IMR-90 (cell line): ENCODE measurements at regions not wholly inside any gene's neighbourhood (a gene's known extent, or its start where the extent isn't known, plus 50 kb on each side); places are given as distances from the start of the nearest gene placed in this dataset.

Experiments used
- ATAC-seq: fragments of 200-7000 bp; cut with Tn5 transposase; 2 replicates; pipeline ENCODE4 v1.9.1; 2020; ENCODE audit warnings: low read depth, mild to moderate bottlenecking, moderate library complexity
- BruUV-seq: library from RNA; stranded (reverse); fragments of 400-500 nt; replicated peaks from 2 replicates; lab custom pipeline; 2021; lab: Mats Ljungman, UMichigan
- CTCF ChIA-PET: fragments of 300-600 bp; formaldehyde crosslinking; extraction: SDS; loops from one replicate; lab custom pipeline; 2021; ENCODE audit warnings: antibody characterized with exemption; lab: Yijun Ruan, JAX
- POLR2A ChIA-PET: fragments of 300-600 bp; sonication (Branson Sonifier 250); formaldehyde crosslinking; loops from one replicate; lab custom pipeline; 2022; ENCODE audit warnings: antibody characterized with exemption; ENCODE audit not compliant: unreplicated experiment; lab: Charles Lee
- DNase-seq: peaks from one replicate; pipeline ENCODE4 v3.0.0; 2013
- H2AFZ ChIP-seq: replicated peaks from 2 replicates; pipeline ENCODE3; 2013; ENCODE audit warnings: low read length, mild to moderate bottlenecking; ENCODE audit not compliant: poor library complexity
- H2AK5ac ChIP-seq: 2 replicates; pipeline ENCODE4 v1.6.1; 2013; ENCODE audit warnings: low read depth, low read length, inconsistent platforms
- H2AK9ac ChIP-seq: replicated peaks from 2 replicates; pipeline ENCODE3; 2013; ENCODE audit warnings: mild to moderate bottlenecking, low read depth, low read length, moderate library complexity; ENCODE audit not compliant: poor library complexity
- H2BK120ac ChIP-seq: 2 replicates; pipeline ENCODE4 v1.6.1; 2013; ENCODE audit warnings: low read depth, low read length, inconsistent platforms
- H2BK15ac ChIP-seq: 3 replicates; pipeline ENCODE4 v1.6.1; 2013; ENCODE audit warnings: low read depth, low read length, inconsistent platforms
- H2BK20ac ChIP-seq: 2 replicates; pipeline ENCODE4 v1.6.1; 2013; ENCODE audit warnings: low read depth, mild to moderate bottlenecking, inconsistent platforms, low read length, moderate library complexity
- H2BK5ac ChIP-seq: 2 replicates; pipeline ENCODE4 v1.6.1; 2013; ENCODE audit warnings: mild to moderate bottlenecking, low read depth, low read length, inconsistent platforms; ENCODE audit not compliant: poor library complexity, severe bottlenecking
- H3K14ac ChIP-seq: replicated peaks from 2 replicates; pipeline ENCODE4 v1.6.1; 2013; ENCODE audit warnings: low read depth, low read length, inconsistent platforms
- H3K18ac ChIP-seq: 2 replicates; pipeline ENCODE4 v1.6.1; 2013; ENCODE audit warnings: low read depth, low read length, control low read depth
- H3K23ac ChIP-seq: 2 replicates; pipeline ENCODE4 v1.6.1; 2013; ENCODE audit warnings: low read depth, low read length, inconsistent platforms
- H3K27ac ChIP-seq: 2 replicates; pipeline ENCODE4 v1.5.1; 2013; ENCODE audit warnings: mild to moderate bottlenecking, control low read depth, low read length; ENCODE audit not compliant: insufficient read depth
- H3K27me3 ChIP-seq: 2 replicates; pipeline ENCODE4 v1.6.1; 2013; ENCODE audit warnings: low read length; ENCODE audit not compliant: control insufficient read depth, insufficient read depth
- H3K36me3 ChIP-seq: 2 replicates; pipeline ENCODE4 v1.6.1; 2013; ENCODE audit warnings: low read length, mixed read lengths; ENCODE audit not compliant: control insufficient read depth, insufficient read depth
- H3K4ac ChIP-seq: 2 replicates; pipeline ENCODE4 v1.6.1; 2013; ENCODE audit warnings: low read depth, low read length, inconsistent platforms
- H3K4me1 ChIP-seq: 2 replicates; pipeline ENCODE4 v1.6.1; 2013; ENCODE audit warnings: low read length, mixed read lengths; ENCODE audit not compliant: control insufficient read depth, insufficient read depth
- H3K4me2 ChIP-seq: 2 replicates; pipeline ENCODE4 v1.6.1; 2013; ENCODE audit warnings: low read depth, mild to moderate bottlenecking, control low read depth, low read length, moderate library complexity
- H3K4me3 ChIP-seq: 2 replicates; pipeline ENCODE4 v1.5.1; 2013; ENCODE audit warnings: low read depth, mild to moderate bottlenecking, control low read depth, low read length, moderate library complexity; ENCODE audit not compliant: insufficient read depth
- H3K56ac ChIP-seq: 2 replicates; pipeline ENCODE4 v1.6.1; 2013; ENCODE audit warnings: low read length, inconsistent platforms; ENCODE audit not compliant: insufficient read depth; ENCODE audit errors: extremely low read depth
- H3K79me1 ChIP-seq, 2 experiments: 2 replicates each; pipeline ENCODE4 v1.6.1; 2013; ENCODE audit warnings: low read length in 2 of 2, inconsistent platforms in 1 of 2, low read depth in 1 of 2
- H3K9ac ChIP-seq: 2 replicates; pipeline ENCODE4 v1.6.1; 2013; ENCODE audit warnings: low read depth, low read length, control low read depth
- H3K9me1 ChIP-seq: 2 replicates; pipeline ENCODE4 v1.6.1; 2013; ENCODE audit warnings: low read length, inconsistent platforms; ENCODE audit not compliant: insufficient read depth
- H3K9me3 ChIP-seq: 2 replicates; pipeline ENCODE4 v1.6.1; 2013; ENCODE audit warnings: low read length; ENCODE audit not compliant: control insufficient read depth, insufficient read depth
- H4K20me1 ChIP-seq: 2 replicates; pipeline ENCODE4 v1.6.1; 2013; ENCODE audit warnings: low read length, inconsistent platforms; ENCODE audit not compliant: insufficient read depth
- H4K5ac ChIP-seq: 2 replicates; pipeline ENCODE4 v1.6.1; 2013; ENCODE audit warnings: mild to moderate bottlenecking, low read depth, low read length, control low read depth
- H4K8ac ChIP-seq, 2 experiments: 2 replicates each; pipeline ENCODE4 v1.6.1; 2013; ENCODE audit warnings: low read depth in 2 of 2, low read length in 2 of 2, control low read depth in 1 of 2, inconsistent platforms in 1 of 2
- H4K91ac ChIP-seq: 2 replicates; pipeline ENCODE4 v1.6.1; 2013; ENCODE audit warnings: low read depth, low read length, inconsistent platforms; ENCODE audit not compliant: insufficient read depth
- CEBPB ChIP-seq: IDR thresholded peaks from 2 replicates; pipeline ENCODE4 v1.6.1; 2012; ENCODE audit warnings: low read depth, low read length, improper control_type of control experiment
- USF2 ChIP-seq: fragments of 150-350 bp; IDR thresholded peaks from 2 replicates; pipeline ENCODE4 v1.6.1; 2017; ENCODE audit warnings: mild to moderate bottlenecking, antibody characterized with exemption, low read length, low read depth
- WGBS, 2 experiments: methylation state at CpG; one replicate each; pipeline versions ENCODE4 v1.1.5 to v1.1.7; 2013; ENCODE audit warnings: missing lambda C conversion rate in 2 of 2; ENCODE audit not compliant: insufficient read length in 1 of 2; ENCODE audit errors: extremely low coverage in 2 of 2; 5-methylcytosine and 5-hydroxymethylcytosine counted together
- dilution Hi-C: fragments of 300-500 bp; cut with HindIII; formaldehyde crosslinking; loops from one replicate; pipeline ENCODE4 v1.14.3; 2018; ENCODE audit warnings: low sequenced_read_pairs; ENCODE audit not compliant: unreplicated experiment
- in situ Hi-C: fragments of 300-500 bp; cut with MboI; formaldehyde crosslinking; loops from 3 replicates; pipeline ENCODE4 v1.14.3; 2019; ENCODE audit warnings: low sequenced_read_pairs, inconsistent platforms, mixed read lengths
- intact Hi-C: fragments of 100-400 bp; cut with micrococcal nuclease; formaldehyde crosslinking; loops from 2 replicates; pipeline ENCODE4 v1.10.0; 2022

GRCh38 chr2:147525819-147526489 lies 318.9 kb upstream of the ACVR2A start:
- Histone ChIP-seq H2BK20ac (no peak overlapping the region), H3K4ac (no peak overlapping the region), H3K14ac (no peak overlapping the region), H2BK15ac (no peak overlapping the region), H3K4me1 (no peaks in the 10 kb centered on the region), H3K27ac (no peak overlapping the region), H3K18ac (no peak overlapping the region), H3K23ac (no peak overlapping the region), H4K20me1 (no peaks in the 10 kb centered on the region), H3K27me3 (no peaks in the 10 kb centered on the region), H2AK5ac (no peak overlapping the region), H3K9me1 (no peaks in the 10 kb centered on the region), H3K4me3 (no peak overlapping the region), H2AFZ (no peak overlapping the region), H3K36me3 (no peaks in the 10 kb centered on the region), H4K8ac (no peak overlapping the region), H3K4me2 (no peak overlapping the region), H4K5ac (no peak overlapping the region), H3K79me1 (no peaks in the 10 kb centered on the region), H2AK9ac (no peak overlapping the region), H4K91ac (no peak overlapping the region), H2BK5ac (no peak overlapping the region), H3K9ac (no peak overlapping the region), H2BK120ac (no peak overlapping the region), H3K56ac (no peak overlapping the region), H3K9me3 (peaks cover 3% of the 10 kb centered on the region; the same call in 1 of the 2 replicates)
- no TSS peak for BruUV-seq
- dilution Hi-C loops, result no loop called here
- DNase-seq (no peak), ATAC-seq (no peak)
- intact Hi-C loops, result no loop called here
- ChIA-PET POLR2A (no interaction called here), CTCF (interaction anchor here (0.6 kb wide), 1 partner anchor 387 kb away, joined by 3 read pairs; no protein-coding TSS in a partner anchor)
- no CpG with 5 or more reads among the region's 3 CpGs for WGBS, 2 experiments
- TF ChIP-seq USF2 (no peak), CEBPB (peak; percentile 57; the same call in 1 of the 2 replicates)
- in situ Hi-C loops, result no loop called here
